T47D (cell line): ENCODE measurements at regions not wholly inside any gene's neighbourhood (a gene's known extent, or its start where the extent isn't known, plus 50 kb on each side); places are given as distances from the start of the nearest gene placed in this dataset.

ENCODE experiments used
- DNase-seq, 2 experiments: peaks; one replicate each; pipeline versions ENCODE4 v3.0.0 to v3.0.0-alpha.2; 2011 to 2012; ENCODE audit warnings: low read depth in 1 of 2, low spot score in 1 of 2
- JUND ChIP-seq: IDR thresholded peaks from 2 replicates; pipeline ENCODE4 v1.6.1; 2012; ENCODE audit warnings: low read depth
- in situ Hi-C: cut with HindIII; loops from 2 replicates; pipeline ENCODE4 v1.10.0; 2016; ENCODE audit warnings: low sequenced_read_pairs, low pct_unique_long_range_greater_than_20kb

GRCh38 chr9:96025995-96026602 lies 150.6 kb downstream of the ERCC6L2 start:
- TF ChIP-seq JUND: no peak
- in situ Hi-C loops: no loop called here
- no peak for DNase-seq

GRCh38 chr9:96023486-96023885 lies 148.0 kb downstream of the ERCC6L2 start:
- no peak for DNase-seq
- in situ Hi-C loops: no loop called here
- TF ChIP-seq JUND: no peak

GRCh38 chr9:96022445-96023051 lies 147.1 kb downstream of the ERCC6L2 start:
- DNase-seq: no peak
- TF ChIP-seq JUND: no peak
- in situ Hi-C loops: no loop called here

GRCh38 chr9:96021551-96022444 lies 146.3 kb downstream of the ERCC6L2 start:
- no peak for DNase-seq
- TF ChIP-seq JUND: no peak
- in situ Hi-C loops: no loop called here

GRCh38 chr9:96020792-96021550 lies 145.5 kb downstream of the ERCC6L2 start:
- no peak for DNase-seq
- TF ChIP-seq JUND: no peak
- in situ Hi-C loops: no loop called here

- DNase-seq: no peak
- no peak for TF ChIP-seq JUND
- in situ Hi-C loops: no loop called here
Measured at GRCh38 chr9:96020300-96020791, 144.9 kb downstream of the ERCC6L2 start.
